SK-N-SH (cell line): ENCODE measurements at regions not wholly inside any gene's neighbourhood (a gene's known extent, or its start where the extent isn't known, plus 50 kb on each side); places are given as distances from the start of the nearest gene placed in this dataset.

ENCODE experiments used
- EZH2phosphoT487 ChIP-seq: fragments of 200-600 bp; sonication (generic); IDR thresholded peaks from 2 replicates; pipeline ENCODE4 v1.6.1; 2017; ENCODE audit warnings: low read depth, mixed run types, mild to moderate bottlenecking, antibody characterized with exemption, moderate library complexity, borderline replicate concordance
- NFIC ChIP-seq: IDR thresholded peaks from 2 replicates; pipeline ENCODE4 v1.4.0; 2012; ENCODE audit warnings: borderline replicate concordance
- TEAD4 ChIP-seq: IDR thresholded peaks from 2 replicates; pipeline ENCODE4 v1.4.0; 2012; ENCODE audit warnings: mild to moderate bottlenecking, borderline replicate concordance; ENCODE audit not compliant: insufficient read depth
- YY1 ChIP-seq: IDR thresholded peaks from 2 replicates; pipeline ENCODE4 v1.4.0; 2012; ENCODE audit warnings: low read depth, mild to moderate bottlenecking
- TF ChIP-seq, protein P1 (sequence below): fragments of 200-600 bp; sonication (generic); IDR thresholded peaks from 2 replicates; pipeline ENCODE4 v1.6.1; 2017; ENCODE audit warnings: antibody characterized with exemption, mild to moderate bottlenecking, moderate library complexity

DNA sequence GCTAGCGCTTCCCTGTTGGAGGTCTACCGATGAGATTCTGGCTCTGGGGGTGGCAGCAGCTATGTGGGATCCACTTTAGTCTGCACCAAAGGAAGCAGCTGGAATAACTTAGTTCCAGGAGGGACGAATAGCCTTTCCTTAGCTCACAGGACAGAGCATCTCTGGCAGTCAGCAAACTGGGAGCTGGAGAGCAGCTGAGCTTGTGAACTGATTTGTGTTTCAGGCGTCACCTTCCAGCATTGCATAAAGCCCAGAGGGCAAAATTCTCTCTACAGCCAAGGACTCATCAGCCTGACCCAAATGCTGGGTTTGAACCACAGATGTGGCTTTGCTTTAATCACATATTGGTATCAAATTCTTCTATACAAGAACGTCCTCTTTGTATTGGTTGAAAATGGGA is 81.9 kb upstream of the PELI2 start:
- no peak for TF ChIP-seq EZH2phosphoT487
- TF ChIP-seq, protein P1, sequence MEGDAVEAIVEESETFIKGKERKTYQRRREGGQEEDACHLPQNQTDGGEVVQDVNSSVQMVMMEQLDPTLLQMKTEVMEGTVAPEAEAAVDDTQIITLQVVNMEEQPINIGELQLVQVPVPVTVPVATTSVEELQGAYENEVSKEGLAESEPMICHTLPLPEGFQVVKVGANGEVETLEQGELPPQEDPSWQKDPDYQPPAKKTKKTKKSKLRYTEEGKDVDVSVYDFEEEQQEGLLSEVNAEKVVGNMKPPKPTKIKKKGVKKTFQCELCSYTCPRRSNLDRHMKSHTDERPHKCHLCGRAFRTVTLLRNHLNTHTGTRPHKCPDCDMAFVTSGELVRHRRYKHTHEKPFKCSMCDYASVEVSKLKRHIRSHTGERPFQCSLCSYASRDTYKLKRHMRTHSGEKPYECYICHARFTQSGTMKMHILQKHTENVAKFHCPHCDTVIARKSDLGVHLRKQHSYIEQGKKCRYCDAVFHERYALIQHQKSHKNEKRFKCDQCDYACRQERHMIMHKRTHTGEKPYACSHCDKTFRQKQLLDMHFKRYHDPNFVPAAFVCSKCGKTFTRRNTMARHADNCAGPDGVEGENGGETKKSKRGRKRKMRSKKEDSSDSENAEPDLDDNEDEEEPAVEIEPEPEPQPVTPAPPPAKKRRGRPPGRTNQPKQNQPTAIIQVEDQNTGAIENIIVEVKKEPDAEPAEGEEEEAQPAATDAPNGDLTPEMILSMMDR = no peak
- no peak for TF ChIP-seq TEAD4
- TF ChIP-seq NFIC = no peak
- no peak for TF ChIP-seq YY1
